Amniotic epithelial cell (primary cell): ENCODE measurements at regions not wholly inside any gene's neighbourhood (a gene's known extent, or its start where the extent isn't known, plus 50 kb on each side); places are given as distances from the start of the nearest gene placed in this dataset.

Experiments
- DNase-seq: peaks from one replicate; pipeline ENCODE4 v3.0.0-alpha.2; 2010; ENCODE audit warnings: low read depth

DNA sequence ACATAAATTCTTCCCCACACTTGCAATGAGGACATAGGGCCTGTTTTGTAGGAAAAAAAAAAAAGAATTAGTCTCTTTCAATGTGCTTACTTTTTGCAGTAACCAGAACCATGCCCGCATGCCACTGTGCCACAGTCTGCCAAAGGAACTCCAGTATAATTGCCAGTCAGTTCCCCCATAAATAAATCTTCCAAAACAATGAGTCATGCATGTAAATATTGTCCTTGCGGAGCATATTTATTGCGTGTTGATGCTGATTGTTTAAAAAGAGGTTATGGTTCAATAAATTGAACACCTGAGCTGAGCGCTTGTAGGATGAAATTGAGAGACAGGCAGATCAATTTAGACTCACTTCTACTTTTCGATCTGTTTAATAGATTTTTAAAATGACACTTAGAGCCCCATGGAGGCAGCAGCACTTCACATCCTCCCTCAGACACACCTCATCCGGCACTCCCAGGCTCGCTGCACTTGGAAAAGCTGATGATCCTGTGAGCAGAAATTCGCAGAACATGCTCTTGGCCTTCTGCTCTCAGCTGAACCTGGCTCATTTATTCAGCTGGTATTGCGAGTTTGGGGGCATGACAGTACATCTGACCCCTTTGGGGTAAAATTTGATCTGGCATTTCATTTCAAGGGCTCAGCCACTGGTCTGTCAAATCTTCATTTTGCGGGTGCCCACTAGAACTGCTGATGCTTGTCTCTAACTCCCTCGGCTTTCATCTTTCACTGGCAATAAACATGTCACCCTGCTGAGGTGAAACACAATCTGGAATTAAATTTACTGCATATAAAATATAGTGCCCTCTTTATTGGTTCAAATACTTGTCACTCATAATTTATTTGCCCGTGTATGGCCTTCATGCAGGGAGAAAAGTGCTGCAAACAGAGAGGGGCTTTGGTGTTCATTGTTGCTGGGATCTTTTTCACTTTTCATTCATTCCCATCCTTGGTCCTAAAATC, 371.1 kb upstream of the POU3F2 start:
- DNase-seq = no peak

DNA sequence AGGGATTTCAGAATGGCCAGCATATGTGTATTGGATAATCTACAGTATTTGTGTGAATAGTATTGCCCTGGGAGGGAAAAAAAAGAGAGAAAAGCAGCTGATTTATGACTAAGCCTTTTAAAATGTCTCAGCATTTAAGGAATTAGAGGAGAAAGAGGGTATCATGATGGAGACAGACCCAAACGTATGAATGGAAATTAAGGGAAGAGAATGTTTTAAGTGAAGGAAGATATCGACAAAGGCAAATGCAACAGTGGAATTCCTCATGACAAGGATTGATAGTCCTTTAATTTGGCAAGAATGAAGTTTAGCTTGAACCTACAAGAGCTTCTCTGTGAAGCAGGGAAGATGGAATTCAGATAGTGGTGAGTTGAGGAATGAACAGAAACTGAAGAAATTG, 367.3 kb upstream of the POU3F2 start:
- no peak for DNase-seq

DNA sequence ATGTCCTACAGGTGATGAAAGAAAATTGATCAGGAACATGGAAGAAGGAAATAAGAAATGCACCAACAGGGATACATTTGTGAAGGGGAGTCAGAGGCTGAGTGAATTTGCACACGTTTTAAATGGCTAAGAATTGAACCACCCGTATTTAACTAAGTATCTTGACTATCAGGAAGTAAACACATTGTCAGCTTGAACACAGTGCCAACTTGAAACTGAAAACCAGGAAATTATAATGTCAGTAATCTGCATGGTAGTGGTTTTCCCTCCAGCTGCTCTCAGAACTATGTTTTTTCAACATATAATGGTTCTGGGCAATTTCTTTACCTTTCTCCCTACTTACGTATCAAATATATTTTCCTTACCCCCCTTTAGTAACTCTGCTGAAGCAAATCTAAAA, 366.5 kb upstream of the POU3F2 start:
- no peak for DNase-seq

DNA sequence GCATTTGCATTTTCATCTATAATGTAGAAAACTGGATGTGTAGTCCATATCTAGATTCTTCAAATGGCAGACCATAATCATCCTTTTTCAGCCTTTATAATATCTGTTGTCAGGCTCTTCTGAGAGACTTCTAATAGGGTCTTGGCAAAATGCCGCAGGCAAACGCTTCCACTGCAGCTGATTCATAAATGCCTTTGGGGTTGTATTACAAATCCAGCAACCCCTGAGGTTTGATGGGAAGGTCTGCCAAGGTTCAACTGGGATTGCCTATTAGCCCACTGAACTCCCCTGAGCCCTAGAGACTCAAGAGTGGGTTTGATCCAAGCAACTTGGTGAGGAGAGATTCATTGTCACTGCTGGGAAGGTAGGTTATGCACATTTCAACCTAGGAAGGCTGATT, 365.2 kb upstream of the POU3F2 start:
- no peak for DNase-seq

DNA sequence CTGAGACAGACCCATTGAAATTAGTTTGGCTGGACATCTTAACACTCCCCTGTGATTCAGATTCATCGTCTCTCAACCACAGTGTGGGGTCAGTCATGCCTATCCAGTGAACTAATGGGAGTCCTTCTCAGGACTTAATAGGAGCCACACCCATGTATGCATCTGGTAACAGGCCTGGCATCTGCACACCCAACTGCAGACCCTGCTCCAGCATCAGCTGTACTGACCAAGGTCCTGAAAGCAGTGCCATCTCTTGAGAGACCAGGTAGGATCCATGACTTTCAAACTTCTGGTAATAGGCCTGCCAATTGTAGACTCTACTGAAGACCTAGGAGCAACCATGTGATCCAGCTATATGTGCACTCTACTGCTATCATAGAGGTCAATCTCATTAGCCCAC, 363.6 kb upstream of the POU3F2 start:
- no peak for DNase-seq

DNA sequence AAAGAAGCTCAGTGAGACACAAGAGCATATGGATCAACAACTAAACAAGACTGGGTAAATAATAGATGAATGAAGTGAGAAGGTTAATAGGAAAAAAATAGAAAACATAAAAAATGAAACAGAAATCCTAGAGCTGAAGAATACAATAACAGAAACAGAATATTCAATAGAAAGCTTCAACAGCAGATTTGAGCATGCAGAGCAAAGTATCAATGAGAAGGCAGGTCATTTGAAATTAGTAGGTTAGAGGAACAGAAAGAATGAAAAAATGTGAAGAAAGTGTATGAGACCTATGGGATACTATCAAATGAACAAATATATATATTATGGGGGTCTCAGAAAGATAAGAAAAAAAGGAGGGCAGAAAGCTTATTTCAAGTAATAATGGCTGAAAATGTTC, 362.9 kb upstream of the POU3F2 start:
- no peak for DNase-seq

DNA sequence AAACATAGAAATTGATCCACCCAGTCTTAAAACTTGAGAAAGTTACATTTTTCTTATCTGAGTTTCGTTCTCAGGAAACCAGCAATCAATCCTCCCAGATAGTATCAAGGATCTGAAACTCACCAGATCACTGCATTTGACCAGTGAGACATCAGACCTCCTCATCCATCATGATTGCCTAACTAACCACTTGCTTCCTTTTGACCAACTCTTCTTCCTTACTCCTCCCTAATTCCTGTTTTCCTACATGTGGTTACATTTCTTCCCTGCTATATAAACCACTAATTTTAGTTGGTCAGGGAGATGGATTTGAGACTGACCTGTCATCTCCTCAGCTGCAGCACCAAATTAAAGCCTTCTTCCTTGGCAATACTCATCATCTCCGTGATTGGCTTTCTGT, 357.1 kb upstream of the POU3F2 start:
- DNase-seq = no peak

DNA sequence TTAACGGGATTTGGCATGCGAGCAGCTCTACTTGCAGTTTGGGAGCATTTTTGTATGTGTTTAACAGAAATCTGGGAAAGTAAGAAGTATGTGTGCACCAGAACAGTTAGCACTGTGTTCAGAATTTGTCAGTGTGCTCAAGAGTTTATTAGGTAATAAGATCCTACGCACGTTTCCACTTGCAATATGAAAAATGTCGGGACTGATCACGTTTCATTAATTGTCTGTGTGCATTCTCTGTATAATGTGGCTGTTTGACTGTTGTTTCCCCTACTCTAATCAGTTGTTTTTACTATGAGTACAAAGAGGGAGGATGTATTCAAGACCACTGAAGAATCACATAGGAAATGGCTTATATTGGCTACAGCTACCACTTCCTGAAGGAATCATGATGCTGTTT, 349.7 kb upstream of the POU3F2 start:
- no peak for DNase-seq

DNA sequence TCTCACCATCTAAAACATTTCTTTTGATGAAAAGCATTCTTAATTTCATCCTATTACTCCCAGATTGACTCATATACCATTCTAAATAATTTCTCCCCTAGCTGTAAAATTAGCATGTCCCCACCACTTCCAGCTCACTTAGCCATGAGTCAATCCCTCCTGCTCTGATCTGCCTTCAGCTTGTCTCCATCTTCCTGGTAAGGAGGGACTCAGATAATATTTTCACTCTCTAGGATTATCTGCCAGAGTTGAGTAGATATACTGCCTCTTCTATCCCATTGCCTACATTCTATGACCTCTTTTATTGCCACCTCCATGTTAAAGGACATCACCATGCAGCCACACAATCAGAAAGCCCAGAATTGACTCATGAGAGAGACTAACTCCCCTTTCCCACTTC, 348.8 kb upstream of the POU3F2 start:
- DNase-seq = no peak

DNA sequence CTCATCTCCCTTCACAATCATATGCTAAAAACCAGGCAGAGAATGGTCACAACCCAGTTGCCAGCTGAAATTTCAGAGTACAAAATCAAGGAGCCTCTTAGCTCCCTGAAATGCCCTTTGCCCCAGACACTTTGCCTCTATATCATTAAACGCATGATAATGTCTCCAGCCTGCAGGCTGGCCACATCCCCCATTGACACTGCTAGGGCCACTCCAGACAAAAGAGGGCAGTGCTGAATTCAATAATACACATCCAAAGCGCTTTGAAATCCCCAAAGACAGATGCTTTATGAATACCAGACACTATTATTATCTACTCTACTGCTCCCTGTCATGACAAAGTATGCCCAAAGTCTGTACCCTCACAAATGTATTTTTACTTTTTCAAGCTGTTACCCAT, 348.3 kb upstream of the POU3F2 start:
- DNase-seq = no peak

DNA sequence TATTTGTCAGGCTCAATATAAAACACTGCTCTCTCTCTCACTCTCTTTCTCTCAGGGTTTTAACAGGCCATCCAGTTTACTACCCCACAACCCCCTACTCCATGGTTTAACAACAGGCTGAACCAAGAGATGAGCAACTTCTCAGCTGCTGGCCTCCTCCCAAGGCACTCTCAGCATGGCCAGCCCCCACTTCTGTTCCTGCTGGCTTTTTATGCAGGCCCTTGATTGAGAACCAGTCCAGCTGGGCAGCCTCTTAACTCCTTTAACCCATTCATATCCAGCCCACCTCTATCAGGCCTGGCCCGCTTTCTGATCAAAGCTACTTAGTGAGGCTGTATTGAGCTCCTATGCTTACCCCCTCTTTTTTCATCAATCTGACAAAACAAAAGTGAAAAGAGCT, 346.8 kb upstream of the POU3F2 start:
- no peak for DNase-seq

DNA sequence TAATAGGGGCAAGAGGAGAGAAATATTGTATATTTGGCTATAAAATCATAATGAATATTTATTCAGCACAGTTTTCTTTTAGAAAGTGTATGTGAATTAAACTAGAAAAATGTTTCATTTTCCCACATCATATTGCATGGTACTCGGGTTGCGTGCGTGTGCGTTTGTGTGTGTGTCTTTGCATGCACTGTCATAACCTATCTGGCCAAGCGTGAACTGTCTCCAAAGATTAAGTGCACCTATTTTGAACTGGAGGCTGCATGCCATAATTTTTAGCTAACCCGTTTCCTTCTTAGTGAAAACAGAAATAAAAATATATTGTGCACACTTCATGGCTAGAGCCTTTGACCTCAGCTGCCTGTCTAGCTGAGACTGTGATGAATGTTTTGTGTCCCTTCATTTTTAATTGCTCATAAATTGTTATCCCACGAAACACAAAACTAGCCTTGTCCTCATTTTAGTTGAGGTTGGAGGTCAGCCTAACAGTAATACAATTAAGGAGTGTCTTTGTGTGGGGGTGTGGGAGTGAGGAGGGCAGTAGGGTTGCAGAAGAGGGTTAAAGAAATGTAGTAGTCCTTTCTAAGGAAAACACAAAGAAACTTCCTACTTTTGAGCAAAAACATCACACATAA, 336.1 kb upstream of the POU3F2 start:
- DNase-seq = no peak

DNA sequence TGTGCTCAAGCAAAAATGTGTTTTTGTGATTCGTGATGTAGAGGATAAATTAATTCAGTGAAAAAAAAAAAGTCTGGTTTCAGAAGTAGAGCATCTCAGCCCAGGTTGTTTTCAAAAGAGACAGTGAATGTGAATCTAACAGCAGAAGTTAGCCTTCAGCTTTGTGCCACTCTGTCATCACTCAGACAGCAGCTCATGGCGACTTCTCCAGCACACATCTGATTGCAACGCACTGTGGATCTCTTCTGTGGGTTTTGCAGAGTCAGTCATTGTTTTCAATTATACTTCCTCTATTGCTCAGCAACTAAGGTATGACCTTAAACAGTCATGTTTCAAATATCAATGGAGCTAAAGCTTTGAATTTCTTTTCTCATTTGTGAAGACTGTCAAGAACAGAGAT, 335.5 kb upstream of the POU3F2 start:
- no peak for DNase-seq

DNA sequence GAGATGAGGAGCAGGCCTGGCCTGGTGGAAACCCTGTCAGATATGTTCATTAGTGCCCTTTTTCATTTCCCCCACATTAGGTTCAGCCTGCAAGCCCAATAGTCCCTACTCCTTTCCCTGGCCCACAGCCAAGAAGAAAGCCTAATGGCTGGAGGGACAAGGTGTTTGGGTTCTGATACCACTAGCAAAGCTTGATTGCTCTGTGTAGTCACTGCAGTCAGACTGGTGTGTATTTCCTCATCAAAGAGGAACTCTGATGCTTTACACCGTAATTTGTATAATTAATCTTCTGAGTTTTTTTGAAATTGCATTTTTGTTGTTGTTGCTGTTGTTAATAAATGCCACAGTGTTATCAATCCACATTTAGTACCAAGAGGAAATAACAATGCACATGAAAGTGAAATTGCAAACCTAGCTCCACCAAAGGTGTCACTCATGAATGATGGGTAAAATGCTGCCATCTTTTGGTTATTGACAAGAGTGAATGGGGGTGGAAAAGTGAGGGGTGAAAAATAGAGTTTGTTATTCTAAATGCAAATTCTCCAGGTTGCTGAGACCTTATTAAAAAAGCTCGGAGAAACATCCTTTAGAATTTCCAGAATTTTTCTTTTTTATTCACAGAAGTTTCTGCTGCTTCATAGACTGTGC, 320.2 kb upstream of the POU3F2 start:
- no peak for DNase-seq

DNA sequence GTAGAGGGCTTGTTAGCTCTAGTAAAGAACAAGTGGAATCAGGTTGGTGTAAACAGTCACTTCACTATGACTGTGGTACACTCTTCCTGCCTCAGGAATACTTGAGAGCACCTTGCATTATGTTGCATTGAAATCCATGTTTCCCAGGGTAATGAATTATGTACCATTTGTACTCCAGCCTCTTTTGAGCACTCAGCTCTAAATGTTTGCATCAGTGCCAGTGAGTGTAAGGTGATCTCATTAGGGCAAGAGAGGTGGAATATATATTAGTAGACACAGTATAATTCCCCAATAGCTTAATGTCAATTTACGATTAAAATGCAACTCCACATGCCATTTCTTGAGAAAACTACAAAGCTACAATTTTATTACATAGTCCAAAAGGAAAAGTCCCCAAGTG, 319.6 kb upstream of the POU3F2 start:
- no peak for DNase-seq

DNA sequence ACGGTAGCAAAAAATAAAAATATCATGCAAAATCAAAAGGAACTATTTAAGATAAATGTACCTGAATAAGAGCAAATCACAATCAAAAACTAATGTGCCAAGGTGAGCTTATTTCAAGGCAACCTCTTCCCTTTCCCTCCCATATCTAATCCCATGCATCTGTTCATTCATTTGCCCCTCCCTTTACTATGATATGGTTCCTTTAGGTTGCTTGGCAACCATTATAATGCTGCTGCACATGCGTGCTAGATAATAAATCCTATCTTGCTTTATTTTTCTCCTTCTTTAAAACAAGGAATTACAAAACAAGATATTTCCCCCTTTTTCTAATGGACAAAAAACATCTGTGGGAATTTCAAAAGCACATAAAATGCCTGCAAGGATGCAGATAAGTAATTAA, 318.2 kb upstream of the POU3F2 start:
- DNase-seq = no peak

DNA sequence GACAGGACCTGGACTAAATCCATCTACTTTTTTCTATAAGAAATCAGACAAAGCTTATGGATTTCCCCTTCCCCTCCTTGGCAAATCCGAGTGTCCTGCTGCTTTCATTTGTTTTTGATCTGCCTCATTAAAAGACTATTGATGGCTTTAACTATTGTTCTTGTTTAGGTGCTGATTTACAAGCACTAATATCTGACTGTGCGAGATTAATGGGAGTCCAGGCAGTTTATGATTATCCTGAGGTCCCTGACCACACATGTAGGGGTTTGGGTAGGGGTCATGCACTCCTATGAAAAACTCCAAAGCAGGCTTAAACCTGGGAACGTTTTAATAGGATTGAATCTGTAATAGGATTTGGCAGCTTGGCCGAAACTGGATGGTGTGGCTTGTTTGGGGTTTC, 317.5 kb upstream of the POU3F2 start:
- no peak for DNase-seq

DNA sequence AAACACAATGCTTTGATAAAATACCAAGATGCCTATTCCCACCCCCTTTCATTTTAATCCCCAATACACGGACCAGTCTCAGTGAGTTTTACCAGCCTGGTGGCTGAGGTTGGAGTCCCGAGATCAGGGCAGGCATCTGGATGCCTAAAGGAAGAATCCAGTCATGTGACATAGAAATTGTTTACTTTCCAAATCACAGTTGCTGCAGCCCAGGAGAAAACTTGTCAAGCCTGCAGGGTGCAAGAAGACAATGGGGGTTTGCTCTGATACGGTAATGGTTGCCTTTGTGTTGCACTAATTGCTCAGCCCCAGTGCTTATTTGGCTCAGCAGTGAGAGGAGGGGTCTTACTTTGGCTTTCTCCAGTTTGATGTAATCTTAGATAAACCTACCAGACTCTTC, 308.5 kb upstream of the POU3F2 start:
- no peak for DNase-seq

DNA sequence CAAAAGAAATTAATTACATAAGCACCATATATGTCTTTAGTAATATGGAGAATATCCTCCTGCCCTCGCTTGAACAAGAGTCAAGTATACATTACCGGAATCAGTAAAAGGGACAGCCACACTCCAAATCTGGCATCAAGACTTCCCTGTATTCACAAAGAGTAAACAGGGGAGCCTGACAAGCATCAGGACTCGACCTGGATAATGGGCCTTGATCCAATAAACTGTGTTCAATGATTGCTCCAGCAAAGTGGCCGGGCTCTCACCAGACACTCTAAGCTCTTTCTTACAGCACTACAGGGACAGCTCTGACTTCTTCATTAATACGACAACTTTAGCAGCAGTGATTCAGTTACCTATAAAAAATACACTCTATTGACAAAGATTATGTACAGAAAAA, 307.9 kb upstream of the POU3F2 start:
- DNase-seq = no peak

DNA sequence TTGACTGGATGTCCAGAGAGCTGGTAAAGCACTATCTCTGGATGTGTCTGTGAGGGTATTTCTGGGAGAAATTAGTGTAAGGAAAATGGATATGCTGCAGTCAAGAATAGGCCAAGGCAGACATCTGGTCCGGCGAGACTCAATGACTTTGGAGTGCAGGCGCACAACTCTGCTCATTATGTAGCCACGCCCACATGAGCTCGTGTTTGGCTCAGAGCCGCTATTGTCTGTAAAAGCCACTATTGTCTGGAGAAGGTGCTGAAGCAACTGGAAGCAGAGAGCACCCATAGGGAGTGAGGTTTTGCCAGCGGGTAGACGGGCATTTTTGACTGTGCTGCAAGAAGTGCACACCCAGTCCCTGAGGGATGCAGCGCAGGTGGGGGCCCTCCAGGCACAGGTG, 305.0 kb upstream of the POU3F2 start:
- no peak for DNase-seq

DNA sequence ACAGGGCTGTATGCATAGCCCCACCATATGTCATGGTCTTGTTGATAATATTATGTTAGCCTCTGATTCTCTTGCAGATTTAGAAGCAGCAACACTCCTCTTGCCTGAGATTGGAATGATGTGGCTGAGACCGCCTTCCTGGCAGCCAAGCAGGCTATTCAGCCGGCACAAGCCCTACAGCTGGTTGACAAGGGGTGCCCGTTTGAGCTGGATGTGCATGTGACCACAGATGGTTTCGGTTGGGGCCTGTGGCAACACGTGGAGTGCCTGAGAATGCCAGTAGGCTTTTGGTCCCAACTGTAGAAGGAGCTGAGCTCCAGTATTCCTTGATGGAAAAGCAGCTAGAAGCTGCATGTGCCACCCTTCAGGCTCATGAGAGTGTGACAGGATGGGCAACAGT, 303.6 kb upstream of the POU3F2 start:
- DNase-seq = no peak

DNA sequence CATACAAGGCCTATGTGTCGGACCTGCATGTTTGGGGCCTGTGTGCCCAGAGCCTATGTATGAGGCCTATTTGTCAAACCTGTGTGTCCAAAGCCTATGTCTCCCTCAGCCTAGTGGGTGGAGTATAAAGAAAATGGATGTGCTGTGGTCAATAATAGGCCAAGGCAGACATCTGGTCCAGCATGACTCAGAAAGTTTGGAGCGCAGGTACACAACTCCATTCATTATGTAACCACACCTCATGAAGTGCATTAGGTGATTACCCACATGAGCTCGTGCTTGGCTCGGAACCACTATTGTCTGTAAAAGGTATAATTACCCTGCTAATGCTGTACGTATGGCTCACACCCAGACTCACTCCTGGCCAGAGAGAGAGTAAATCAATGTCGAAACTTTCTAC, 302.4 kb upstream of the POU3F2 start:
- DNase-seq = no peak

DNA sequence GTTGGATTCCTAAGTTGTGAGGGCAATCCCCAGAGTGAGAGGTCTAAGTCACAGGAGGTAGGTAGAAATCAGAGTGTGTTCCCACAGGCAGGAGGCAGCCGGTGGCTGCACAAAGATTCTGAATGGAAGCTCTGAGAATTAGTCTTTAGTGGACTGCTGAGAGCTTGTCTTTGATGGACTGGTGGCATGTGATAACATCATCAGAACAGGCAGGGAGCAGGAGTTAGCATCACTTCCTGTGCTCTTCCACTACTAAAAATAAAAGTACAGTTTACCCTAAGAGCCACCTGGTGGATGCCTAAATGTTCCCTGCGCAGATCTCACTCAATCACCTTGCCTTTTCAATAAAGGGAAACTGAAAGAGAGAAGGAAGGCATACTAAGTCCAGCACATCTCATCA, 294.6 kb upstream of the POU3F2 start:
- DNase-seq = no peak
